MCF 10A (cell line): ENCODE measurements at regions not wholly inside any gene's neighbourhood (a gene's known extent, or its start where the extent isn't known, plus 50 kb on each side); places are given as distances from the start of the nearest gene placed in this dataset.
A peak's percentile ranks its signal among the peaks of the same experiment; 100 is the strongest.

Experiments
- BruUV-seq: library from RNA; stranded (reverse); fragments of 400-500 nt; replicated peaks from 2 replicates; lab custom pipeline; 2021; lab: Mats Ljungman, UMichigan
- CTCF ChIA-PET: fragments of 300-600 bp; sonication (Branson Sonifier 250); formaldehyde crosslinking; extraction: SDS; loops from one replicate; lab custom pipeline; 2021; ENCODE audit warnings: antibody characterized with exemption, inconsistent platforms; lab: Yijun Ruan, JAX
- POLR2A ChIA-PET: fragments of 300-600, 350-650 bp; sonication (Branson Sonifier 250); formaldehyde crosslinking; extraction: SDS; loops from one replicate; lab custom pipeline; 2020; ENCODE audit warnings: antibody characterized with exemption, inconsistent platforms; lab: Yijun Ruan, JAX
- DNase-seq: peaks from one replicate; pipeline ENCODE4 v3.0.0-alpha.2; 2018; ENCODE audit not compliant: unreplicated experiment
- H3K27ac Mint-ChIP-seq: one replicate; pipeline ENCODE4 v1.8.0; 2022; ENCODE audit warnings: mild to moderate bottlenecking, low read depth, mixed read lengths; ENCODE audit not compliant: unreplicated experiment
- H3K27me3 Mint-ChIP-seq: one replicate; pipeline ENCODE4 v1.8.0; 2022; ENCODE audit warnings: mixed read lengths; ENCODE audit not compliant: insufficient read depth, unreplicated experiment
- H3K36me3 Mint-ChIP-seq: one replicate; pipeline ENCODE4 v1.8.0; 2022; ENCODE audit warnings: mild to moderate bottlenecking, moderate library complexity, mixed read lengths; ENCODE audit not compliant: insufficient read depth, unreplicated experiment
- H3K4me1 Mint-ChIP-seq: one replicate; pipeline ENCODE4 v1.8.0; 2022; ENCODE audit warnings: mixed read lengths; ENCODE audit not compliant: insufficient read depth, unreplicated experiment
- H3K4me3 Mint-ChIP-seq: one replicate; pipeline ENCODE4 v1.8.0; 2022; ENCODE audit warnings: mild to moderate bottlenecking, moderate library complexity, mixed read lengths; ENCODE audit not compliant: unreplicated experiment
- H3K9me3 Mint-ChIP-seq: one replicate; pipeline ENCODE4 v1.8.0; 2022; ENCODE audit warnings: mixed read lengths; ENCODE audit not compliant: unreplicated experiment
- CTCF ChIP-seq: fragments of 200-600 bp; IDR thresholded peaks from one replicate; pipeline ENCODE4 v1.8.0; 2022; ENCODE audit warnings: antibody characterized with exemption, mild to moderate bottlenecking; ENCODE audit not compliant: unreplicated experiment
- intact Hi-C: fragments of 100-400 bp; cut with micrococcal nuclease; formaldehyde crosslinking; loops from 2 replicates; pipeline ENCODE4 v1.14.1; 2022

DNA sequence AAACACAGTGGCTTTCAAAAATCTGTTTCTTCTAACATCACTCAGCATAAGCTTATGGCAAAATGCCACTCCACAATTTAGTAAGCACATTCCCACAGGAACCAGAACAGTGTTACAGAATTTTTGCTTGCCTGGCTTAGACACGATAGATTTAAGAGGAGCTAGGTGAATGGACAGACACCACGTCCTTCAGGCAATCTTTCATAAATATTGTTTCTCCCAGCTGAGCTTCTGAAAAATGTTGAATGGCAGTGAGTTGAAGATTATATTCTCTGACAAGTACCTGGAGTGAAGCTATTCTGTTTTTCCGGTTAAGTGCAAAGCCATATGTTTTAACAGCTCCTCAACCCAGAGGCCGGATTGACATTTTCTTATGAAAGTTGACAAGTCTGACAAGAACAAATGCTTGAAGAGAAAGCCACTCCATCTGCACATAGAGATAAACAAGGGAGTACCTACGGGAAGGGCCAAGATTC lies 102.0 kb downstream of the FSCB start:
- no peak for DNase-seq
- Mint-ChIP-seq H3K4me1 (no peaks in the 10 kb centered on the region), H3K4me3 (no peak overlapping the region), H3K36me3 (no peaks in the 10 kb centered on the region), H3K27ac (no peak overlapping the region), H3K9me3 (no peaks in the 10 kb centered on the region), H3K27me3 (no peaks in the 10 kb centered on the region)
- ChIA-PET POLR2A (no interaction called here), CTCF (no interaction called here)
- intact Hi-C loops: no loop called here
- TF ChIP-seq CTCF: no peak
- BruUV-seq: no TSS peak

DNA sequence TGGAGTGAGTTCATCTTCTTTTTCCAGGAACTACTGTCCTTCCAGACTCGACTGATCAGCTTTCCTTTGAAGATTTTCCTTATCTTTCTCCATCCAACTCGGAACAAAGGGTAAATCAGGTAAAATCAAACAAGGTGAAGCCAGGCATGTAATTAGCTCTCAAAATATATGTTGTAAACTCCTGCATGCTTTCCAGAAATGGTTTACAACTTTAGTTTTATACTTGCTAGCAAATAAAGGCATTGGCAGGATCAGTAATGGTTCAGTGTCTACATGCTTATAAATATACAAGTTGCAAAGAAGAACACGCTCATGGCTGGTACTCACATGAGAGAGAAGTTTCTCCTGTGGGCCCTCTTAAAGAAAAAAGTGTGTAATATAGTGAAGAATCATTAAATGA lies 102.5 kb downstream of the FSCB start:
- Mint-ChIP-seq H3K36me3 (no peaks in the 10 kb centered on the region), H3K9me3 (no peaks in the 10 kb centered on the region), H3K27me3 (no peaks in the 10 kb centered on the region), H3K4me3 (no peak overlapping the region), H3K4me1 (no peaks in the 10 kb centered on the region), H3K27ac (no peak overlapping the region)
- BruUV-seq: no TSS peak
- POLR2A ChIA-PET: no interaction called here
- no peak for DNase-seq
- CTCF ChIA-PET: no interaction called here
- intact Hi-C loops: no loop called here
- no peak for TF ChIP-seq CTCF

GRCh38 chr14:44404036-44404435 lies 103.0 kb downstream of the FSCB start:
- POLR2A ChIA-PET: no interaction called here
- Mint-ChIP-seq H3K27ac (no peak overlapping the region), H3K36me3 (no peaks in the 10 kb centered on the region), H3K9me3 (no peaks in the 10 kb centered on the region), H3K4me1 (no peaks in the 10 kb centered on the region), H3K27me3 (no peaks in the 10 kb centered on the region), H3K4me3 (no peak overlapping the region)
- no peak for TF ChIP-seq CTCF
- intact Hi-C loops: no loop called here
- CTCF ChIA-PET: interaction anchor here (0.6 kb wide), 1 partner anchor 94 kb away, joined by 5 read pairs; no protein-coding TSS in a partner anchor
- BruUV-seq: no TSS peak
- peak; percentile 58 for DNase-seq

GRCh38 chr14:44403193-44403592 lies 103.9 kb downstream of the FSCB start:
- H3K27ac Mint-ChIP-seq: no peak overlapping the region
- intact Hi-C loops: no loop called here
- no peaks in the 10 kb centered on the region for H3K9me3 Mint-ChIP-seq
- CTCF ChIA-PET: interaction anchor here (0.6 kb wide), 1 partner anchor 95 kb away, joined by 5 read pairs; no protein-coding TSS in a partner anchor
- no peaks in the 10 kb centered on the region for H3K36me3 Mint-ChIP-seq
- no peak for DNase-seq
- POLR2A ChIA-PET: no interaction called here
- no peak for TF ChIP-seq CTCF
- no peaks in the 10 kb centered on the region for H3K4me1 Mint-ChIP-seq
- no peak overlapping the region for H3K4me3 Mint-ChIP-seq
- BruUV-seq: no TSS peak
- H3K27me3 Mint-ChIP-seq: no peaks in the 10 kb centered on the region
